HTR-8/SVneo (cell line): ENCODE measurements at regions not wholly inside any gene's neighbourhood (a gene's known extent, or its start where the extent isn't known, plus 50 kb on each side); places are given as distances from the start of the nearest gene placed in this dataset.
A peak's percentile ranks its signal among the peaks of the same experiment; 100 is the strongest.

ENCODE experiments used
- DNase-seq: peaks from one replicate; pipeline ENCODE4 v3.0.0; 2011; ENCODE audit warnings: low spot score, mixed read lengths; ENCODE audit not compliant: insufficient read length
- FAIRE-seq: peaks from 2 replicates; lab custom pipeline; 2011; peaks lifted over from hg19 to GRCh38; lab: Jason Lieb, UNC

GRCh38 chr14:34931206-34931605 lies 51.6 kb upstream of the SRP54 start:
- no peak for FAIRE-seq
- DNase-seq: no peak

DNA sequence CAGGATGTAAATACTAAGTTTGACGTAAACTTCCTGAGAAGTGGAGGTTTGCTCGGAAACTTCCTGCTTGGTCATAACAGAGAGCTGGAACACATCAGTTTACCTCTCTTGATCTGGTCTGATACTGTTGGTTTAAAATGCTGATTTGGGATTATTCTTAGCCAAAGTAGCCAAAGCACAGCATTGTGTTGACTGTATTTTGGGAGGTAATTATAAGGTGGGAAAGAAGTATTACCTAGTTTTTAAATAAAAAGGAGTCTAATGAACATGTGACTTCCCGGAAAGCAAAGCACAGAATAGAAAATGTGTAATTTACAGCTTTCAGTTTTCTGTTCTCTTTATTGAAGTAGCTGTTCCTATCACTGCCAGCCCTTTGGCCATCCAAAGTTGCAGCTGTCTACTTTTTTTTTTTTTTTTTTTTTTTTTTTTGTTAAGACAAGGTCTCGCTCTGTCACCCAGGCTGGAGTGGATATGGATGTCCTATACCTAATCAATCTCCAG lies 52.2 kb upstream of the SRP54 start:
- DNase-seq: no peak
- no peak for FAIRE-seq

DNA sequence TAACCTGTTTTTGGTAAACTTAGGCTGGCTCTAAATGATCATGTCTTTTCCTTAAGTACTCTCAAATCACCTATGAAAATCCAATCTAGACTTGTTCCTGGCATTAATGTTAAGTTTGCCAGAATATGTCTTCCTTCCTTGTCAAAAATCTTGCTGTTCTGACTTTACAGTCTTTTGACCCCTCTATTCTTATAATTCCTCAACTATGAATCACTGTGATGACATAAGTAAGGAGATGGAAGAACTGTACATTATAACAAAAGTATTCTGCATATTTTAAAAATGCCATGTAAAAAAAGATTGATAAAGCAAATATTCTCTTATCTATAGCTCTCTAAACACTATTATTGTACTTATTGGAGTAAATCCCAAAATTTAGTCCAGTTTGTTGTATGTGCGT lies 51.4 kb upstream of the BAZ1A start:
- FAIRE-seq (no peak), DNase-seq (peak; percentile 47)
